HCT116 (cell line): ENCODE measurements at regions not wholly inside any gene's neighbourhood (a gene's known extent, or its start where the extent isn't known, plus 50 kb on each side); places are given as distances from the start of the nearest gene placed in this dataset.

Source experiments
- ATAC-seq: fragments of 200-7000 bp; cut with Tn5 transposase; 2 replicates; pipeline ENCODE4 v1.9.1; 2020; ENCODE audit warnings: mild to moderate bottlenecking, moderate library complexity
- BruUV-seq: library from RNA; stranded (reverse); fragments of 400-500 nt; replicated peaks from 2 replicates; lab custom pipeline; 2021; lab: Mats Ljungman, UMichigan
- CTCF ChIA-PET: fragments of 300-600 bp; sonication (Branson Sonifier 250); formaldehyde crosslinking; loops from one replicate; lab custom pipeline; 2021; ENCODE audit warnings: antibody characterized with exemption; lab: Charles Lee
- POLR2A ChIA-PET: fragments of 300-600, 350-600 bp; sonication (Branson Sonifier 250); formaldehyde crosslinking; loops from one replicate; lab custom pipeline; 2021; ENCODE audit warnings: antibody characterized with exemption; lab: Charles Lee
- RAD21 ChIA-PET, 2 experiments: fragments of 300-600 bp; sonication (Branson Sonifier 250); formaldehyde crosslinking; loops; one replicate each; lab custom pipeline; 2023; ENCODE audit warnings: low total read pairs in 2 of 2; ENCODE audit not compliant: uncharacterized antibody in 2 of 2, unreplicated experiment in 2 of 2, low non-redundant PET in 1 of 2; lab: Charles Lee
- DNase-seq: peaks from one replicate; pipeline ENCODE4 v3.0.0-alpha.2; 2010; ENCODE audit warnings: low read depth, low spot score
- H2AFZ ChIP-seq: fragments of 200-600 bp; shearing (Covaris generic), sonication (generic); 2 replicates; pipeline ENCODE4 v1.6.1; 2017; ENCODE audit warnings: low read depth, mixed run types, mixed read lengths, antibody characterized with exemption, low read length; ENCODE audit not compliant: poor library complexity, severe bottlenecking
- H3K27ac ChIP-seq: 2 replicates; pipeline ENCODE4 v1.5.1; 2012; ENCODE audit warnings: low read depth, low read length
- H3K27me3 ChIP-seq: fragments of 200-600 bp; sonication (generic); 2 replicates; pipeline ENCODE4 v1.6.1; 2016; ENCODE audit warnings: mixed run types, low read length, mixed read lengths; ENCODE audit not compliant: insufficient read depth
- H3K36me3 ChIP-seq, 2 experiments: fragments of 200-500 bp in 1 of 2; fragments of 200-600 bp in 1 of 2; sonication (Bioruptor generic) in 1 of 2; sonication (generic) in 1 of 2; 2 replicates each; pipeline versions ENCODE4 v1.5.1 to v1.6.1; 2014 to 2016; ENCODE audit warnings: low read length in 2 of 2, inconsistent platforms in 1 of 2, mixed read lengths in 1 of 2, mixed run types in 1 of 2; ENCODE audit not compliant: insufficient read depth in 2 of 2, control insufficient read depth in 1 of 2
- H3K4me1 ChIP-seq, 2 experiments: fragments of 200-600 bp in 1 of 2; sonication (generic) in 1 of 2; 2 replicates each; pipeline versions ENCODE4 v1.5.1 to v1.6.1; 2012 to 2017; ENCODE audit warnings: low read length in 2 of 2, inconsistent platforms in 1 of 2, mild to moderate bottlenecking in 1 of 2, mixed read lengths in 1 of 2, mixed run types in 1 of 2, moderate library complexity in 1 of 2; ENCODE audit not compliant: insufficient read depth in 2 of 2, control insufficient read depth in 1 of 2
- H3K4me2 ChIP-seq: fragments of 200-600 bp; sonication (generic); 2 replicates; pipeline ENCODE4 v1.6.1; 2017; ENCODE audit warnings: mixed run types, low read length, mixed read lengths
- H3K4me3 ChIP-seq, 2 experiments: fragments of 200-600 bp in 1 of 2; sonication (generic) in 1 of 2; replicated peaks in 1 of 2; 2 replicates each; pipeline ENCODE4 v1.5.1; 2011 to 2016; ENCODE audit warnings: low read length in 2 of 2, control low read depth in 1 of 2, low read depth in 1 of 2, mild to moderate bottlenecking in 1 of 2, mixed read lengths in 1 of 2, mixed run types in 1 of 2
- H3K79me2 ChIP-seq: fragments of 200-600 bp; sonication (generic); 2 replicates; pipeline ENCODE4 v1.6.1; 2017; ENCODE audit warnings: mild to moderate bottlenecking, mixed run types, low read length, moderate library complexity, mixed read lengths; ENCODE audit not compliant: insufficient read depth
- H3K9ac ChIP-seq: fragments of 200-600 bp; sonication (generic); 2 replicates; pipeline ENCODE4 v1.6.1; 2016; ENCODE audit warnings: low read length, mixed read lengths
- H3K9me2 ChIP-seq: fragments of 200-600 bp; sonication (generic), shearing (Covaris generic); 2 replicates; pipeline ENCODE4 v1.6.1; 2017; ENCODE audit warnings: mixed run types, mild to moderate bottlenecking, moderate library complexity; ENCODE audit not compliant: insufficient read depth
- H3K9me3 ChIP-seq, 2 experiments: fragments of 200-500 bp in 1 of 2; fragments of 200-600 bp in 1 of 2; sonication (Bioruptor generic) in 1 of 2; sonication (generic) in 1 of 2; 2 replicates each; pipeline ENCODE4 v1.6.1; 2014 to 2017; ENCODE audit warnings: low read length in 2 of 2, mixed read lengths in 2 of 2, inconsistent platforms in 1 of 2, low read depth in 1 of 2, mild to moderate bottlenecking in 1 of 2, mixed run types in 1 of 2, moderate library complexity in 1 of 2; ENCODE audit not compliant: control insufficient read depth in 1 of 2, insufficient read depth in 1 of 2
- H4K20me1 ChIP-seq: fragments of 200-600 bp; sonication (generic), shearing (Covaris generic); 2 replicates; pipeline ENCODE4 v1.6.1; 2017; ENCODE audit warnings: mixed run types, mild to moderate bottlenecking, moderate library complexity; ENCODE audit not compliant: insufficient read depth
- CBX3 ChIP-seq: IDR thresholded peaks from 2 replicates; pipeline ENCODE4 v1.6.1; 2012; ENCODE audit warnings: low read depth
- EGR1 ChIP-seq: IDR thresholded peaks from 2 replicates; pipeline ENCODE4 v1.6.1; 2012; ENCODE audit warnings: low read depth
- ELF1 ChIP-seq: IDR thresholded peaks from 2 replicates; pipeline ENCODE4 v1.6.1; 2012; ENCODE audit warnings: low read depth, borderline replicate concordance
- EZH2 ChIP-seq: fragments of 200-600 bp; sonication (generic); IDR thresholded peaks from 2 replicates; pipeline ENCODE4 v1.6.1; 2017; ENCODE audit warnings: antibody characterized with exemption, mixed run types
- FOSL1 ChIP-seq: IDR thresholded peaks from 2 replicates; pipeline ENCODE4 v1.6.1; 2012; ENCODE audit warnings: low read depth
- JUND ChIP-seq: IDR thresholded peaks from 2 replicates; pipeline ENCODE4 v1.6.1; 2012
- POLR2A ChIP-seq: IDR thresholded peaks from 2 replicates; pipeline ENCODE4 v1.7.0; 2011; ENCODE audit warnings: borderline replicate concordance; ENCODE audit not compliant: insufficient read depth, insufficient read length; ENCODE audit errors: extremely low read depth
- RAD21 ChIP-seq: IDR thresholded peaks from 2 replicates; pipeline ENCODE4 v1.6.1; 2012; ENCODE audit warnings: low read depth, mild to moderate bottlenecking
- SP1 ChIP-seq: IDR thresholded peaks from 2 replicates; pipeline ENCODE4 v1.6.1; 2012; ENCODE audit warnings: low read depth
- SRF ChIP-seq: IDR thresholded peaks from 2 replicates; pipeline ENCODE4 v1.6.1; 2012; ENCODE audit warnings: low read depth
- ZFX ChIP-seq: fragments of 450-650 bp; IDR thresholded peaks from 2 replicates; pipeline ENCODE4 v1.6.1; 2017
- ZNF274 ChIP-seq: fragments of 200-500 bp; sonication (Bioruptor generic); IDR thresholded peaks from 2 replicates; pipeline ENCODE4 v1.6.1; 2014; ENCODE audit warnings: mild to moderate bottlenecking, low read depth, low read length, inconsistent platforms
- intact Hi-C: fragments of 100-400 bp; cut with micrococcal nuclease; formaldehyde crosslinking; loops from 2 replicates; pipeline ENCODE4 v1.10.0; 2022
- TF ChIP-seq, protein P1 (sequence below): IDR thresholded peaks from 2 replicates; pipeline ENCODE4 v1.6.1; 2012
- TF ChIP-seq, protein P2 (sequence below): IDR thresholded peaks from 2 replicates; pipeline ENCODE4 v1.6.1; 2012

DNA sequence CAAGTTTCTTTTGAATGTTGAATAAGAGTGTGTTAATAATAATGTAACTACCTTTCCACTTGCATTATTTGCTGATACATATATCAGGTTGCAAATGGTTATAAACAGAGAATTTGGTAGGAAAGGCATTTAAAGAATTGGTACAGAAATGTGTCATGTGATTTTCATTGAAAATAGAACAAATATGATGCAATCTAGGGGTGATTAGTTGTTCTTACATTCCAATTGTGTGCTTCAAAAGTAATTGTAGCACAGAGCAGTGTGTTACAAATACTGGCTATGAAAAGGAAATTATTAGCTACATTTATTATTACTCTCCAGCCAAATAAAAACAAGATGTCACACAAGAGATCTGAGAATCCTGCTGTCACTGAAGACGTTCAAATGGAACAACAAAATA, 61.8 kb upstream of the PRDM9 start:
- Histone ChIP-seq H3K9me3 (peaks cover 20 to 39% of the 10 kb centered on the region in 2 experiments; a peak in 3 of 4 replicates), H4K20me1 (no peaks in the 10 kb centered on the region; the same call in 1 of the 2 replicates), H3K79me2 (no peaks in the 10 kb centered on the region), H3K27ac (no peak overlapping the region), H3K9me2 (no peaks in the 10 kb centered on the region), H2AFZ (no peak overlapping the region), H3K4me2 (no peak overlapping the region), H3K4me1 (no peaks in the 10 kb centered on the region; a peak in 1 of 4 replicates), H3K36me3 (no peaks in the 10 kb centered on the region), H3K27me3 (no peaks in the 10 kb centered on the region), H3K4me3 (no peak overlapping the region), H3K9ac (no peak overlapping the region)
- intact Hi-C loops, result no loop called here
- CTCF ChIA-PET, result no interaction called here
- no peak for ATAC-seq
- RAD21 ChIA-PET, result no interaction called here
- TF ChIP-seq POLR2A (no peak), EZH2 (no peak), ELF1 (no peak), EGR1 (no peak)
- no peak for DNase-seq
- POLR2A ChIA-PET, result no interaction called here
- no TSS peak for BruUV-seq

DNA sequence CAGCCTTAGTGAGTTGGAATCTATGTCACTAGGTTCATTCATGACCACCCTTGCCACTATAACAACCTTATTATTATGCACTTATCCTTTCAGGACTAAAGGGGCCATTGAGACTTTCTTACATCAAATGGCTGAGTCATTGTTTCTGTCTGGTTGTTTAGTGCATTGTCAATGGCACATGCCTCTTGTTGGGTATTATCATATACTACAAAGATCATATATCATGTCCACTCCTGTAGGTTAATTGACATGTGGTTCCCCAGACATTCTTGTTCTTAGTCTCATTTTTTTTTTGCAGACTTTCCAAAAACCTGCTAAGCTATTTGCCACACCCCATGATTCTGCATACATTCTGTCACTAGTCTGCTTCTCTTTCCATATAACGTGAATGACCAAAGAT, 66.7 kb upstream of the PRDM9 start:
- no peaks in the 10 kb centered on the region; the same call in 1 of the 2 replicates for H4K20me1 ChIP-seq
- no peaks in the 10 kb centered on the region; a peak in 1 of 4 replicates for H3K4me1 ChIP-seq
- TF ChIP-seq ZNF274, result no peak
- TF ChIP-seq SRF, result no peak
- TF ChIP-seq, protein P1, sequence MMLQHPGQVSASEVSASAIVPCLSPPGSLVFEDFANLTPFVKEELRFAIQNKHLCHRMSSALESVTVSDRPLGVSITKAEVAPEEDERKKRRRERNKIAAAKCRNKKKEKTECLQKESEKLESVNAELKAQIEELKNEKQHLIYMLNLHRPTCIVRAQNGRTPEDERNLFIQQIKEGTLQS, result no peak
- no peak for TF ChIP-seq POLR2A
- no peak for TF ChIP-seq FOSL1
- no peak for TF ChIP-seq CBX3
- no peak for TF ChIP-seq JUND
- TF ChIP-seq RAD21, result no peak
- TF ChIP-seq SP1, result no peak
- TF ChIP-seq, protein P2, sequence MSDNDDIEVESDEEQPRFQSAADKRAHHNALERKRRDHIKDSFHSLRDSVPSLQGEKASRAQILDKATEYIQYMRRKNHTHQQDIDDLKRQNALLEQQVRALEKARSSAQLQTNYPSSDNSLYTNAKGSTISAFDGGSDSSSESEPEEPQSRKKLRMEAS, result no peak
- no peak for TF ChIP-seq ZFX
- no peak overlapping the region for H3K27ac ChIP-seq
- H2AFZ ChIP-seq, result no peak overlapping the region
- intact Hi-C loops, result no loop called here
- no peaks in the 10 kb centered on the region for H3K36me3 ChIP-seq
- no peaks in the 10 kb centered on the region for H3K9me2 ChIP-seq
- no peak overlapping the region for H3K4me2 ChIP-seq
- DNase-seq, result no peak
- H3K4me3 ChIP-seq, result no peak overlapping the region
- H3K9me3 ChIP-seq, result peaks cover 3 to 25% of the 10 kb centered on the region in 2 experiments; a peak in 3 of 4 replicates
- no peaks in the 10 kb centered on the region for H3K79me2 ChIP-seq
- no TSS peak for BruUV-seq
- ATAC-seq, result no peak
- RAD21 ChIA-PET, result no interaction called here
- POLR2A ChIA-PET, result no interaction called here
- H3K27me3 ChIP-seq, result no peaks in the 10 kb centered on the region
- CTCF ChIA-PET, result no interaction called here
- H3K9ac ChIP-seq, result no peak overlapping the region
